Dedifferentiated amniotic fluid mesenchymal stem cell (primary cell): ENCODE measurements at regions not wholly inside any gene's neighbourhood (a gene's known extent, or its start where the extent isn't known, plus 50 kb on each side); places are given as distances from the start of the nearest gene placed in this dataset.

ENCODE experiments used
- DNase-seq: peaks from one replicate; pipeline ENCODE4 v3.0.0-alpha.2; 2016; ENCODE audit errors: extremely low spot score

DNA sequence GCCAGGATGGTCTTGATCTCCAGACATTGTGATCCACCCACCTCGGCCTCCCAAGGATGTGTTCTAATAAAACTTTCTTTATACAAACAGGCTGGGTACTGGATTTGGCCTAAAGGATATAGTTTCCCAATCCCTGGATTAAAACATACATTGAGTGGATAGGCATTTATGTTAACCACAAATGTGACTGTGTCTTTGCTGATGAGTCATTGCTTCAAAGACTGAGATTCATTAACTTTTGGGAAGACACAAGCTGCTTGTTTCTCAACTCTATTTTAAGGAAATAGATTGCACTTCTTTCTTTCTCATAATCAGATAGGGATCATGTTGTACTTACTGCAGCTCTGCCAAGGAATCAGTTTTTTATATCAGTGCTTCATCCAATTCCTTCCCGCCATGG is 131.3 kb upstream of the AGA start:
- peak; percentile 69 for DNase-seq

DNA sequence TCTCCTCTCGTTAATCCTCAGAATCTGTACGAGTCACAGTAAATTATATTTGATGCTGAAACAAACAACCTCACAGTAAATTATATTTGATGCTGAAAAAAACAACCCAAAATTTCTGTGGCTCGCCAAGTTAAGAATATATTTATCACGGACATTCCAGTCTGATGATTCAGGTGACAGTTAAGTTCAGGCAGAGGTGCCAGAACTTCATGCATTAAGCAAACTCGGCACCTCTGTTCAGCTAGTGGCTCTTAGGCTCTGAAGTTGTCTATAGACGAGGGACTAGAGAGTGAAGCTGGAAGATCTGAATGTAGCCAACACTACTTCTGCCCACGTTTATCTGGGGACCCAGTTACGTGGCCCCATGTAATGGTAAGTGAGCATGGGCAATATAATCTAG is 132.2 kb upstream of the AGA start:
- no peak for DNase-seq

GRCh38 chr4:177579649-177580048 is 137.4 kb upstream of the AGA start:
- DNase-seq, result no peak

DNA sequence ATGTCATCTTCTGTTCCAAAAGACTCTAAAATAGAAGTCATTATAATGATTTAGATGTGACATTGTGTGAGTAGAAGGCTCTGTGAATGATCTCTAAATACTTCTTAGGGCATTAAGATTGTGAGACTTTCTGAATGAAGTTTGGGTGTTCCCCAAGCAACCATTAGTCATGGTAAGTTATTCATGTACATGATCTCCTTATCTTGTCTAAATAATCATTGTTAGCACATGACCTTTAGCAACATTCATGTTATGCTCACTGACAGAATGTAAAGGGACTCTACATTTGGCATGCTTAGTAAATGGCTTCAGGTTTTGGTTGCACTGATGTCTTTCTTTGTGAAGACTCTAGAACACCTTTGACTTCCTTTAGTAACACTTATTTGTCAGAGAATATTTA is 140.8 kb upstream of the AGA start:
- DNase-seq, result no peak

- DNase-seq, result no peak
These were observed 145.8 kb upstream of the AGA start for GRCh38 chr4:177587989-177588388.

GRCh38 chr4:177595386-177595785 is 153.1 kb upstream of the AGA start:
- no peak for DNase-seq

DNA sequence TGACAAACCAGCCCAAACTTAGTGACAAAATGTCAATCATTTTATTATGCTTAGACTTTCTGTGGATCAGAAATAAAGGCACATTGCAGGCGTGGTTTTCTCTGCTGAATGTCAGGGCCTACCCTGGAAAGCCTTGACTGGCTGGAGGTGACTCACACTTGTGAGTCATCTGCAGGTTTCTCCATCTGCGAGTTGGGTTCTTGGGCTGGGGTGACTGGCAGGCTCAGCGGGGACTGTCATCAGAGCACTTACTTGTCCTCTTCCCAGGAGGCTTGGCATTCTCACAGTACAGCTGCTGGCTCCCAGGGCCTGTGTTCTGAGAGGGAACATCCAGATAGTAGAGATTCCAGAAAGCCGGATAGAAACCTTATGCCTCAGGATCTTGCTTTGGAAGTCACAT is 153.8 kb upstream of the AGA start:
- DNase-seq, result peak; percentile 34

- DNase-seq, result no peak
These were observed 154.8 kb upstream of the AGA start for GRCh38 chr4:177596991-177597390.

DNA sequence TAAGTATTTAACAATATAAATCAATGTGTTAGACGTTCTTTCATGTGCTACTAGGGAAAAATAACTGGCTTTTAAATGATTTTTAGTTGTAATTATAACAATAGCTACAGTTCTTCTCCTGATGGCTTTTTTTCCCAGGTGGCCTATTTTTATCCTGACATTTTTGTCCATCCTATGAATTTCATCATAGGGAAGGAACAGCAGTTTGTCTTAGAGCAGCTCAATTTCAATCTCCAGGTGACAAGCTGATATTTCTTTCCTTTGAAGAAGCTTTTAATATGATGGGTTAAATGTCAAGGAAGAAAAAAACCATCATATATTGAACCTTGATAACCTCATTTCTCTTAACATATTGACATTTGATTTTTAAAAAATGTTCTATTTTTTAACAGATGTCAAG is 163.0 kb upstream of the AGA start:
- DNase-seq, result no peak

- no peak for DNase-seq
These were observed 164.9 kb upstream of the AGA start for GRCh38 chr4:177607111-177607573.

DNA sequence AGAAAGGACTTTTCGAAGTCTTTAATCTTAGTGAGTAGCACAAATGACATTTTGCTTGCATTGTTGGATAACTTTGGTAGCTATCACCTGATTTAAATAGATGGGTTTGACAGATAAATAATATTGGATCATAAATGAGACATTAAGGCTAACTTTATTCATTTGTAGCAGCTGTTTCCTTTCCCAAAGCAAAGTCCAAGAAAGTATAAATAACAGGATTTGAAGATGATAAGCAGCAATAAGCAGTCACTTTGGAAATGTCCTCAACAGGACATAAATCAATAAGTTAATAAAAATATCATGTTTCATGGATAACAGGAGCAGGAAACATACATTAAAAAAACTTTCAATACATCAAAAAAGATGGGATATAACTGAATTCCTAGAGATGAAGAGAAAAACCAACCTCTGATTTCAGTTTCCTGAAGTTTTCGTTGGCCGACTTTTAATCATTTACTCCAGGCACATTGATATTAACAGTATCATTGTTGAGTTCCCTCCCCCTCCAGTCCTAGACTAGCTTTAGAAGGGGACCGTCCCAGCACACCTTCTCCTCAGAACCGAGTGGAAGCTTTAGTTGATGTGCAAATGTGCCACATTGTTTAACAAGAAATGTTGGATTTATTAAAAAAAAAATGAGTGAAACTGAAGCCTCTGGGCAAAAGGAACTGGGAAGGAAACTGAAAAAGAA is 169.9 kb upstream of the AGA start:
- no peak for DNase-seq

DNA sequence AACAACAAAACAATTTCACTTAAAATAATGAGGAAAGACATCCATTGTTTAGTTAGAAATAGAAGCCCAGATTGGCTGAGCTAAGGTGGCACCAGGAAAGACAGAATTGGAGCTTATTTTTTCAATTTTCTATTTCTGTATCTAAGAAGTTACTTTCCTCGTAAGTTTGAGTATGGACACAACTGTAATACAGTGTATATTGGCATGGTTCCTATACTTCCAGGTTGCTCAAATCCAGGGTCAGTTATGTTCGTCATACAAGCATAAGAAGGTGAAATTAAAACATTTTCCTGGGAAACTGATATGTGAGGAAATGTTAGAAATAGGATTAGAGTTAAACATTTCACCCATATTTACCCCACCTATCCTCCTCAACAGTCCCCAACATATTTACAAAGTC is 170.4 kb upstream of the AGA start:
- no peak for DNase-seq

DNA sequence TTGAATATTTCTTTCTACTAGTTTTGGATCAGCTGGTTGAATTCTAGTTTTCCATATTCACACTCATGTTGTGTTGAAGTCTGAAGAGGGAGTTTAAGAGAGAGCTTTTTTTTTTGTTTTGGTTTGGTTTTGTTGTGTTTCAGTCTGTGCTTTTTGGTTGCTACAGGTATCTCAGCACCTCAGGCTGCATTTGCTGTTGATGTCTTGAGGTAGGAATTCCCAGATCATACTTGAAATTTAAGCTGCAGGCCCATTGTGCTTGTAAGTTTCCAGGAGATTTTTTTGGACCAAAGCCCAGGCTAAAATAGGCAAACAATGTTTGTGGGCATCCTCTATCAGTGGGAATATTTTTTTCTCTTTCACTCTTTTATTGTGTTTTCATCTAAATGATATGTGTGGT is 190.2 kb upstream of the AGA start:
- no peak for DNase-seq

DNA sequence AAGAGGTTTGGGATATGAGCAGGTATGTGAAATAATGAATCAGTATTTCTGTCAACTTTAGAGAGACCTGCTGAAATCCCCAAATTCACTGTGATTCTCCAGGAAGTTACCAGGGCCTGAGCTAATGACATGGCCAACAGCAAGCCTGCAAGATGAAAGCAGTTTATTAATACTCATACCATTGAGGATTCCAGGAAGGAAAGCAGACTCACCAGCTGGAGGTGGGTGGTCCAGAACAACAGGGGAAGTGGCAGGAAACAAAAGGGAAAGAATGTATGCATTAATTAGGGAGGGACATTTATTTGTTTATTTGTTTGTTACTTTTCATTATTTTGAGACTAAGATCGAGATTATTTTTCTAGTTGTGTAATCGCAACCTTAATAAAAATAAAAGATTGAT is 196.6 kb upstream of the AGA start:
- no peak for DNase-seq

- DNase-seq, result no peak
These were observed 198.6 kb upstream of the AGA start for GRCh38 chr4:177640864-177641263.

DNA sequence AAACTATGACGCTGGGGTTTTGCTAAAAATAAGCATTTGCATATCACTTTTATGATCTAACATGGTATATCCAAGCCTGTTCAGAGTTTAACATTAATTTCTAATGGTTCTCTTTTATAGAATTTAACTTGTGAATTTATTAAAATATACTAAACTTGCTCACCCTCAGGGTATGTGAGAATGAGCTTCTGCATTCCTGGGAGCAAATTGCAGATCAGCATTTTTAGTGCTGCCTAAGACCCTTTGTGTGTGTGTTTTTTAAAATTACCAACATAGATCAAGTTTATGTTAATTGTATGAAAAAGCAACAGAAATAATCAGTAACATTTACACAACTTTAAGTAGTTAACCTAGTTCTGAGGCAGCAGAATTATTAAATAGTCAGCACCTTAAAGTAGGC is 218.0 kb upstream of the AGA start:
- DNase-seq, result no peak

GRCh38 chr4:177667687-177668086 is 225.4 kb upstream of the AGA start:
- DNase-seq, result no peak

- DNase-seq, result no peak
These were observed 229.2 kb upstream of the AGA start for GRCh38 chr4:177671387-177671786.

- DNase-seq, result no peak
These were observed 229.6 kb upstream of the AGA start for GRCh38 chr4:177671845-177672244.

GRCh38 chr4:177673985-177674489 is 231.8 kb upstream of the AGA start:
- peak; percentile 40 for DNase-seq

- DNase-seq, result no peak
These were observed 238.1 kb upstream of the AGA start for GRCh38 chr4:177680308-177680707.

- DNase-seq, result no peak
These were observed 239.7 kb upstream of the AGA start for GRCh38 chr4:177681902-177682301.

- DNase-seq, result no peak
These were observed 244.9 kb upstream of the AGA start for GRCh38 chr4:177687117-177687516.

DNA sequence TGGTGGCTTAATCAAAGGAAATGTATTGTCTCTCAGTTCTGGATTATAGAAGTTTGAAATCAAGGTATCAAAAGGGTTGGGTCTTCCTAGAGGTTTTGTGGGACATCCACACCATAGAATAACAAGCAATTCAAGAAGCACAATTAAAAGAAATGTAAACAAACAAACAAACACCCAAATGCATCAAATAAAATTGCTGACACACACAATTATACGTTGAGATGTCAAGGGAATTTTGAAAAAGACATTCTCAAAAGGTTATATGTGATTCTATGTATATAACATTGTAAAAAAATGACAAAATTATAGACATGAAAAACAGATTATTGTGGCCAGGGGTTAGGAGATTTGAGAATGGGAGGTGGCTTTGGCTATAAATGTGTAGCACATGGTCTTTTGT is 250.7 kb upstream of the AGA start:
- DNase-seq, result no peak
